HG02981 (cell line): ENCODE measurements at regions not wholly inside any gene's neighbourhood (a gene's known extent, or its start where the extent isn't known, plus 50 kb on each side); places are given as distances from the start of the nearest gene placed in this dataset.

ENCODE experiments used
- ATAC-seq: cut with Tn5 transposase; IDR thresholded peaks from one replicate; pipeline ENCODE4 v1.9.1; 2021; ENCODE audit warnings: mild to moderate bottlenecking, moderate library complexity; ENCODE audit not compliant: unreplicated experiment

GRCh38 chr4:89604951-89605350 is 232.0 kb downstream of the SNCA start:
- ATAC-seq = no peak

GRCh38 chr4:89599026-89599425 is 237.9 kb downstream of the SNCA start:
- no peak for ATAC-seq

GRCh38 chr4:89598602-89599001 is 238.4 kb downstream of the SNCA start:
- no peak for ATAC-seq

DNA sequence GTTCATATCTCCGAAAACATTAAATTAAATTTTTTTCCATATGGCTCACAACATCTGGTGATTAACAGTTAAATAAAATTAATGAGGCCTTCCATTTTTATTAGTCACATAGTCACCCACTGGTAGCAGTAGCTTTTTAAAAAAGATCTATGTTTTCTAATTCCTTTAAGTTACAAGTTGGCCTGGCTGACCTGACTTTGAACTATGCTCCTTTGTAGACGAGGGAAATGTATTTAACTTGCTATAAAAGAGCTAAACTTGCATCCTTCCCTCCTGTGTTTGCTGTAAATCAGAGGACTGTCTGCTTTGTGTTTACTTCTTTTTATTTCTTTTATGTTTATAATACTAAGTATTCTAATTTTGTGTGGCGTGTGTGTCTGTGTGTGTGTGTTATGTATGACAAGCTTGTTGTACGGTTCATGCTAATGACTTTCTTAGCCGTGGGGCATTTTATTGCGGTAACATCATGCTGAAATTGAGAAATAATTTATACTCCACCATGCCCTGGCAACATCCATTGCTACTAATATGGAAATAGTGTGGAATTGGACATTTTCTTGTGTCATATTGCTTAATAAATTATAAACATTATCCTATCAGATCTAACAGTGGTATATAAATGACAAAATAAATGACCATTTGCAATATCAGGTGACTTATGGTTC is 241.7 kb downstream of the SNCA start:
- ATAC-seq = no peak

DNA sequence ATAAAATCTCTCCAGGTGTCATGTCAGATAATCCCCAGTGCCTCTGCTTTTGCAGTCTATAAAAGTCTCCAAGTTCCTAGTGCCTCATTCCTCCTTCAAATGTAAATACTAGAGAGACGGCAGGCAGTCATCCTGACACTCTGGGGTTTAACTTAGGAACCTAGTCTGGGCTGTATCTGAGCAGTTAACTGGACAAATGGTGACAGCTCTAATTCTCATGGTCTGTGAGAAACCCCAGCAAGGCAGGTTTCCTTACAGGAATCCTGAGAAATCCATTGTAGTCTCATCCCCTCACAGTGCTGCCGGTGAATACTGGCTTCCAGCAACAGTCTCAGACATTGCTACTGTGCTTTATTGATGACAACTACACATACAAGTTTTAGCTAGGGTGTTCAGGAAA is 246.8 kb downstream of the SNCA start:
- no peak for ATAC-seq

GRCh38 chr4:89588421-89588820 is 248.5 kb downstream of the SNCA start:
- ATAC-seq = no peak

DNA sequence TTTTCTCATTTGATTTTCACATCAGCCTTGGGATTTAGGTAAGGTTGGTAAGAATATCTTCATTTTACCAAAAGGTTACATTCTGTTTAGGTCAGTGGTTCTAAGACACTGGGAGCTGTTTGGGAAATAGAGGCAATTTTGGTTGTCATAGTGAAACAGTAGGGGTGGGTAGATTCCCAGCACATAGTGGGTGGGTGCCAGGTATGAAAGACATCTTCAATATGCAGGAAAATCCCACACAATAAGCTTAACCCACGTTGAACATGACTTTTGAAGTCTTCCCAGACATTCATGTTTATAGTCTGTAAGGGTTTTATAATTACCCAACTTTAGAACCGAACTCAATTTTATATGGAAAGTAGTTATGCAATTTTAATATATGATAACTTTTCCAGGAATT is 249.6 kb downstream of the SNCA start:
- ATAC-seq = no peak

- ATAC-seq = no peak
Measured at GRCh38 chr4:89586864-89587263, 250.1 kb downstream of the SNCA start.

- ATAC-seq = no peak
Measured at GRCh38 chr4:89586318-89586717, 250.6 kb downstream of the SNCA start.

GRCh38 chr4:89582756-89583505 is 254.0 kb downstream of the SNCA start:
- no peak for ATAC-seq

DNA sequence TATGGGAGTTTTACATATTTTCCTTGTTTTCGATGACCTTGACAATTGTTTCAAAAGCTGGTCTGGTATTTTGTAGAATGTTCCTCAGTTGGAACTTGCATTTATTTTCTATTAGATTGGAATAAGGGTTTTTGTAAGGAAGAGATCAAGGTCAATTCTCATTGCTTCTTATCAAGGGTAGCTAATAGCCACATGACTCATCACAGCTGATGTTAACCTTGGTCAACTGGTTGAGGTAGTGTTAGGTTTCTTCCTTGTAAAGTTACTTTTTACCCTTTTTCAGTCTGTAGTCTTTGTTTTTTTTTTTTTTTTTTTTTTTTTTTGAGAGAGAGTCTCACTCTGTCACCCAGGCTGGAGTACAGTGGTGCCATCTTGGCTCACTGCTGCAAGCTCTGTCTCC is 257.2 kb downstream of the SNCA start:
- ATAC-seq = no peak

GRCh38 chr4:89576246-89576645 is 260.7 kb downstream of the SNCA start:
- no peak for ATAC-seq

DNA sequence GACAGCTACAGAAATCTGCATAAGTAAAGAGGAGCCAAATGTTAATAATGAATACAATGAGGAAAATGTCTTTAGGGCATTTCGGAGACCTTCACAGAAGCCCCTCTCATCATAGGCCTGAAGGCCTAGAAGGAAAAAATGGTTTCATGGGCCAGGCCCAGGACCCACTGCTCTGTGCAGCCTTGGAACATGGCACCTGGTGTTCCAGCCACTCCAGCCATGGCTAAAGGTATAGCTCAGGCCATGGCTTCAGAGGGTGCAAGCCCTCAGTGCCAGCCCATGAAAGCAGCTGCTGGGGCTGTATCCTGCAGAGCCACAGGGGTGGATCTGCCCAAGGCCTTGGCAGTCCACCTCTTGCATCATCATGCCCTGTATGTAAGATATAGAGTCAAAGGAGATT is 261.1 kb downstream of the SNCA start:
- ATAC-seq = no peak

DNA sequence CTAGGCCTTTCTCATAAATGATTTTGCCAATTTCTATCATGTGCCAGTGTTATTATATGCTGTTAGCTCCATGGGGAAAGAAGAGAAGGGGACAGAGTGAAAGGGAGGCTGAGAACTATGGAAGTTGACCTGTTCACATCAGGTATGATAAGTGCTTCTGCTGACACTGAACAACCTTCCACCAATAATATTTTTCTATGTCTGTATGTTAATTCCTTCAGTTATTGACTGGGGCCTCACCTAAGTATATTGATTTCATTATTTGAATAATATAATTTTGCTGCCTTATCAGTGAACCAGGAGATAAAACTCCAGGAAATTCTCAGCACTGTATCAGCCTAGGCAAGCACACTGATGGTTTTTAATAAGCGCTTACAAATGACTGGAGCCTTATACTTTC is 262.8 kb downstream of the SNCA start:
- no peak for ATAC-seq

- no peak for ATAC-seq
Measured at GRCh38 chr4:89573656-89574055, 263.3 kb downstream of the SNCA start.

GRCh38 chr4:89572224-89572858 is 264.6 kb downstream of the SNCA start:
- no peak for ATAC-seq

DNA sequence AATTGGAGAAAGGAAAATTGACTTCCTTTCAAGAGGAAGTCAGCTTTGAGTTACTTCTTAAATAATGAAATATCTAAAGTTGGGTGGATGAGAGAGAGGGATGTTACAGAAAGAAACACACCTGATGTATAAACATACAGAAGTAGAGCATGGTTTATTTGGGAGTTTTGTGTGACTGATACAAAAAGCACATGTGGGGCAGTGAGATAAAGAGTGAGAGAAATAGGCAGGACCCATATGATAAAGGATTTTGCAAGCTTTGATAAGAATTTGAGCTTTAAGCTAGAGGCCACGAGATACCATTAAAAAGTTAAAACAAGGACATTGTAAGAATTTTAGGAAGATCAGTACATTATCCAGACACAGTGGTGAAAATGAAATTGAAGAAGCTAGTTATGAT is 263.3 kb upstream of the GPRIN3 start:
- ATAC-seq = no peak

- no peak for ATAC-seq
Measured at GRCh38 chr4:89567936-89568335, 260.3 kb upstream of the GPRIN3 start.

DNA sequence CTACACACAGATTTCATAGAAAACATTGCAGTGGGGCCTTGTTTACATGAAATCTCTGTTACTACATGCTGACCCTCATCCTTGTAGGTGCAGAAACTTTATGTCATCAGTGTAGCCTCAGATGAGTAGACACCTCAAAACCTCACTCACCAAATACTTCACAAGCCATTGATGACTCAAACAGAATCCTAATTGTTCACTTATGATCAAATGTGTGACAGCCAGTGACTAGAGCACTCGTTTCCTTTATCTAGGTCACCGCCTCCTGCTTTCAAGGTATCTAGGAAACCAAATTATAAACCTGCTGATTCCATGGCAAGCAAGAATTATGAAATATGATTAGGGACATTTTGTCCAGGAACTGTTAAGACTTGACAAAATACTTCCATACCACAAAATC is 255.8 kb upstream of the GPRIN3 start:
- ATAC-seq = peak; percentile 91

GRCh38 chr4:89562746-89563145 is 255.1 kb upstream of the GPRIN3 start:
- no peak for ATAC-seq

- ATAC-seq = no peak
Measured at GRCh38 chr4:89561048-89561447, 253.4 kb upstream of the GPRIN3 start.

DNA sequence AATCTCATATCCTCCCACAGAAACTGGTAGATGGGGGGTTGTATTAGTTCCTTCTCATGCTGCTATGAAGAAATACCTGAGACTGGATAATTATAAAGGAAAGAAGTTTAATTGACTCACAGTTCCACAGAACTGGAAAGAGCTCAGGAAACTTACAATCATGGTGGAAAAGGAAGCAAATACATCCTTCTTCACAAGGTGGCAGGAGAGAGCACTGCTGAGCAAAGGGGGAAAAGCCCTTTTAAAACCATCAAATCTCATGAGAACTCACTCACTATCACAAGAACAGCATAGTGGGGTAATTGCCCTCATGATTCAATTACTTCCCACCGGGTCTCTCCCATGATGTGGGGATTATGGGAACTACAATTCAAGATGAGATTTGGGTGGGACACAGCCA is 250.5 kb upstream of the GPRIN3 start:
- ATAC-seq = no peak
